OCI-LY1 (cell line): ENCODE measurements at regions not wholly inside any gene's neighbourhood (a gene's known extent, or its start where the extent isn't known, plus 50 kb on each side); places are given as distances from the start of the nearest gene placed in this dataset.

Experiments
- EZH2 ChIP-seq: fragments of 200-600 bp; sonication (generic), shearing (Covaris generic); IDR thresholded peaks from 2 replicates; pipeline ENCODE4 v1.8.0; 2017; ENCODE audit warnings: borderline replicate concordance, mixed run types, mild to moderate bottlenecking, antibody characterized with exemption, low read length, moderate library complexity, mixed read lengths
- TF ChIP-seq, protein P1 (sequence below): fragments of 200-600 bp; sonication (generic), shearing (Covaris generic); IDR thresholded peaks from 2 replicates; pipeline ENCODE4 v1.5.1; 2017; ENCODE audit warnings: mild to moderate bottlenecking, antibody characterized with exemption, low read length, moderate library complexity, mixed read lengths

DNA sequence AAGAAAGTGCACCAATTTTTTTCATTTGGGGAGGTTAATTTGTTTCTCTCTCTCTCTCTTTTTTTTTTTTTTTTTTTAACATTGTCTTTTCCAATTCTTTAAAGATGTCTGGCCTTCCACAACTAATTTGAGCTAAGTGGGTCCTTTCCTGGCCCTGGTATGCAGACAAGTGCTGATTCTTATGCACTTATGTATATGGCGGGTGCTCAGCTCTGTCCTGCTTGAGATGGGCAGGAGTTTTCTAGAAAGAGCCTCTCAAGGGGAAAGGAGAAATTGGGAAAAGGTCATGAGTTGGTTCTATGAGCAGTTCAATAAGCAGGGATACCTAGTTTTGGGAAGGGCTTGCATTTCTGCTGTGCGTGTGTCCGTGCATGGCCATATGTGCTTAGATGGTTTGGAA lies 67.8 kb upstream of the NPVF start:
- TF ChIP-seq, protein P1, sequence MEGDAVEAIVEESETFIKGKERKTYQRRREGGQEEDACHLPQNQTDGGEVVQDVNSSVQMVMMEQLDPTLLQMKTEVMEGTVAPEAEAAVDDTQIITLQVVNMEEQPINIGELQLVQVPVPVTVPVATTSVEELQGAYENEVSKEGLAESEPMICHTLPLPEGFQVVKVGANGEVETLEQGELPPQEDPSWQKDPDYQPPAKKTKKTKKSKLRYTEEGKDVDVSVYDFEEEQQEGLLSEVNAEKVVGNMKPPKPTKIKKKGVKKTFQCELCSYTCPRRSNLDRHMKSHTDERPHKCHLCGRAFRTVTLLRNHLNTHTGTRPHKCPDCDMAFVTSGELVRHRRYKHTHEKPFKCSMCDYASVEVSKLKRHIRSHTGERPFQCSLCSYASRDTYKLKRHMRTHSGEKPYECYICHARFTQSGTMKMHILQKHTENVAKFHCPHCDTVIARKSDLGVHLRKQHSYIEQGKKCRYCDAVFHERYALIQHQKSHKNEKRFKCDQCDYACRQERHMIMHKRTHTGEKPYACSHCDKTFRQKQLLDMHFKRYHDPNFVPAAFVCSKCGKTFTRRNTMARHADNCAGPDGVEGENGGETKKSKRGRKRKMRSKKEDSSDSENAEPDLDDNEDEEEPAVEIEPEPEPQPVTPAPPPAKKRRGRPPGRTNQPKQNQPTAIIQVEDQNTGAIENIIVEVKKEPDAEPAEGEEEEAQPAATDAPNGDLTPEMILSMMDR = no peak
- TF ChIP-seq EZH2 = no peak
